GM18907 (cell line): ENCODE measurements at regions not wholly inside any gene's neighbourhood (a gene's known extent, or its start where the extent isn't known, plus 50 kb on each side); places are given as distances from the start of the nearest gene placed in this dataset.
"Not testable (repeated sequence)": the region's sequence is repeated elsewhere in the genome, so short reads cannot be mapped to it uniquely, and the experiment has no call there.

ENCODE experiments used
- ATAC-seq: cut with Tn5 transposase; IDR thresholded peaks from one replicate; pipeline ENCODE4 v1.9.1; 2021; ENCODE audit warnings: mild to moderate bottlenecking, moderate library complexity; ENCODE audit not compliant: unreplicated experiment

GRCh38 chr4:143819029-143819428 is 86.3 kb downstream of the GYPE start:
- no peak for ATAC-seq

- not testable (repeated sequence) for ATAC-seq
These were observed 87.5 kb downstream of the GYPE start for GRCh38 chr4:143817866-143818265.

GRCh38 chr4:143815375-143815774 is 90.0 kb downstream of the GYPE start:
- ATAC-seq = not testable (repeated sequence)

- not testable (repeated sequence) for ATAC-seq
These were observed 91.8 kb downstream of the GYPE start for GRCh38 chr4:143813431-143814154.

- ATAC-seq = not testable (repeated sequence)
These were observed 91.2 kb upstream of the FREM3 start for GRCh38 chr4:143791693-143792092.

GRCh38 chr4:143790425-143790824 is 90.0 kb upstream of the FREM3 start:
- ATAC-seq = not testable (repeated sequence)

GRCh38 chr4:143789618-143790017 is 89.1 kb upstream of the FREM3 start:
- not testable (repeated sequence) for ATAC-seq

GRCh38 chr4:143784567-143784966 is 84.1 kb upstream of the FREM3 start:
- ATAC-seq = no peak

GRCh38 chr4:143782521-143782920 is 82.0 kb upstream of the FREM3 start:
- no peak for ATAC-seq

GRCh38 chr4:143773998-143774895 is 73.8 kb upstream of the FREM3 start:
- peak; percentile 100 for ATAC-seq

- no peak for ATAC-seq
These were observed 70.8 kb upstream of the FREM3 start for GRCh38 chr4:143771269-143771668.

GRCh38 chr4:143768007-143768591 is 67.6 kb upstream of the FREM3 start:
- ATAC-seq = no peak

- no peak for ATAC-seq
These were observed 63.1 kb upstream of the FREM3 start for GRCh38 chr4:143763587-143763986.

- no peak for ATAC-seq
These were observed 62.0 kb upstream of the FREM3 start for GRCh38 chr4:143762511-143762910.
